G401 (cell line): ENCODE measurements at regions not wholly inside any gene's neighbourhood (a gene's known extent, or its start where the extent isn't known, plus 50 kb on each side); places are given as distances from the start of the nearest gene placed in this dataset.
"Not testable (repeated sequence)": the region's sequence is repeated elsewhere in the genome, so short reads cannot be mapped to it uniquely, and the experiment has no call there.

Source experiments
- DNase-seq: peaks from one replicate; pipeline ENCODE4 v3.0.0-alpha.2; 2015; ENCODE audit warnings: low spot score
- in situ Hi-C: cut with HindIII; loops from 2 replicates; pipeline ENCODE4 v1.10.0; 2016; ENCODE audit warnings: low sequenced_read_pairs, mixed read lengths

DNA sequence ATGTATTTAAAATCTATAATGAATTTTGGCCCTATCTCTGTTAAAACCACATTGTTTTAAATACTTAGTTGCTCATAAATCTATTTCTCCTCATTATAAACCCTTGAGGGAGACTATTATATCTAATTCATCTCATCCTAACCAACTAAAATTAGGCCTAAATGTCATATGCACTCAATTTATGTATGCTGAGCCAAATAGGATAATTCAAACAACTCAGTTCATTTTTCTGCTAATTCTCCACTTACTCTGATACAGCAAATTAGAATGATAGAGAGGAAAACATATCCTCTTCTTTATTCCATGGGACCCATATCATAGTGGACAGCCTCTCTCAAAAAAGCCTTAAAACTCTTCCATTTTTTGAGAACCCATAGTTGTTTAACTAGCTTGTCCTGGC, 80.3 kb upstream of the TET2 start:
- in situ Hi-C loops = no loop called here
- DNase-seq = no peak

DNA sequence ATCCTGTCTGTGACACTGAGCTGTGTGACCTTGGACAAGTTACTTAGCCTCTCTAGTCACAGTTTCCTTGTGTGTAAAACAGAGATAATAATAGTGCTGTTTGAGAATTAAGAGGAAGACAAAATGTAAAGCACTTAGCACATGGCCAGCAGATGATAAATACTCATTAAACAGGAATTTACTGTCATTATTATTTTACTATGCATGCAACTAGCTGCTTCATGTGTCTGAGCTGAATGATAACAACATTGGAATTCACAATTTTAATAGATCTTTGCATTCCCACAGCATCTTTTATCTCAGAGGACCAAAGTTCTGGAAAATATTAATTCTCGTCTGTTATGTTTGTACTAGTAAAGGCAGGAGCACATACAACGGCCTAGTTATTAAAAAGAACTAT, 79.2 kb upstream of the TET2 start:
- in situ Hi-C loops = no loop called here

DNA sequence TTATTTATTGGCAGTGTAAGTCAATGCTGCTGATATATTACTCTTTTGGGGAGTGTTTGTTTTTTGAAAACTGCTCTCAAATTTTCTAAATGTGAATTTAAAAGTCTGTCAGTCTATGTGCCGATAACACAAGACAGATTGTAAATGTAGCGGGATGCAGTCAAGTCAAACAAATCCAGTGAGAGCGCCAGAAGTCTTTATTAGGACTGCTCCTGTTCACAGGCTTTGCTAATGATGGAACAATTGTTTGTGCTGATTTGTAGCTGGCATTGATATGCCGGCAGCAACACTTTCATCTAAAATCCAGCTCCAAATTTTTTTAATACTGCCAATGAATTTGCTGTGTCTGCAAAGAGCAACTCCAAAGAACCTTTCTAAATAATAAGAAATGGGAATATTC, 78.7 kb upstream of the TET2 start:
- in situ Hi-C loops = no loop called here
- no peak for DNase-seq

More for the DNA sequence above, 79.2 kb upstream of the TET2 start:
- no peak for DNase-seq

DNA sequence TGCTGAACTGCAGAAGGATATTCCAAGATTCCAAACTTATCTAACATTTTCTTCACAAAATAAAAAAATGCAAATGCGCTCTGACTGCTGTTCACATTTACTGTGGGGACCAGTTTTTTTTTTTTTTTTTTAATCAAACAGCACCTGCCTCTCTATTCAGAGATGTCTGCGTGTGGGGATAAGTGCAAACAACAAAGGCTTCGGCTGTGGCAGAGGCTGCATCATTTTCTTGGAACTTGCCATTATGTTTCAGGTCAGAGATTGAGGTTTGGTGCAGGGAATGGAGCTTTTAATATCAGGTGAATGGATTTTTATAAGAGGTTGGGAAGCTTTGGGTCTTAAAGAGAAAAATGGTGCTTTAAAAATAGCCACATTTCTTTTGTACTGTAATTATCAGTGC, 78.2 kb upstream of the TET2 start:
- in situ Hi-C loops = no loop called here
- no peak for DNase-seq

GRCh38 chr4:105072095-105072494, 74.6 kb upstream of the TET2 start:
- DNase-seq, in situ Hi-C loops: not testable (repeated sequence)

- no peak for DNase-seq
- in situ Hi-C loops = no loop called here
These were observed 72.6 kb upstream of the TET2 start for GRCh38 chr4:105074097-105074496.

DNA sequence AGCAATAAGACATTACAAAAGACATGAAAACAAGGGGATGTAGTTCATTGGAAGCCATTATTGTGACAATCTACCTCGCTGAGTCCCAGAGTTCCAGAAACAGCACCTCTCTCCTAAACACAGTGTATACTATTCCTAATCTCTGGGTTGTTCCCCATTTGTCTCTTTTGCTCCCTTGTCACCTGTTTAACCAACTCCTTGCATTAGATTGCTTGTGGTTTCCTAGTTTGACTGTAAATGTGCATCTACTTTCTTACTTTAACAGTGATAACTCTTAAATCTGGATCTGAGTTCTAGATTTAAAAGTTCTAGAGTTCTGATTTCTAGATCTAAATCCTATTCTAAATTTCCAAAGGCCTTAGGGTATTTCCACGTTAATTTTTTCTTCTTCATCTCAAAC, 71.6 kb upstream of the TET2 start:
- in situ Hi-C loops = no loop called here
- DNase-seq = no peak

GRCh38 chr4:105088110-105088879, 58.4 kb upstream of the TET2 start:
- DNase-seq = no peak
- in situ Hi-C loops = no loop called here

GRCh38 chr4:105092356-105092755, 54.3 kb upstream of the TET2 start:
- DNase-seq = no peak
- in situ Hi-C loops = no loop called here

DNA sequence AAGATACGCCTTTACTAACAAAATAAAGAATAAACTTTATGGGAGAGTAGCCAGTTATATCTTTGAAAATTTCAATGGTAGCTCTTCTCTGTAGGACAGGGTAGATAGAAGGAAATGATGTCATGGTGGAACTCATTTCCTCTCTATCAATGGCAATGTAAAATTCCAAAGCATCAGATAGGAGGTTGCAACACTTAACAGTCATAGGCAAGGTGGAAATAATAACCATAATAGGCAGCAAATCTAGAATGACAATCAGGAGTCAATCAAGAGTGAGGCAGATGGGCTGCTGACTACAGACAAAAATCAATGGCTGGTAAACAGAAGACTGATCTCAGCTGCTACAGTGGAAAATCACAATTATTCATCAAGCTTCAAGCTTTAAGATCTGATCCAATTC, 53.9 kb upstream of the TET2 start:
- in situ Hi-C loops = no loop called here

DNA sequence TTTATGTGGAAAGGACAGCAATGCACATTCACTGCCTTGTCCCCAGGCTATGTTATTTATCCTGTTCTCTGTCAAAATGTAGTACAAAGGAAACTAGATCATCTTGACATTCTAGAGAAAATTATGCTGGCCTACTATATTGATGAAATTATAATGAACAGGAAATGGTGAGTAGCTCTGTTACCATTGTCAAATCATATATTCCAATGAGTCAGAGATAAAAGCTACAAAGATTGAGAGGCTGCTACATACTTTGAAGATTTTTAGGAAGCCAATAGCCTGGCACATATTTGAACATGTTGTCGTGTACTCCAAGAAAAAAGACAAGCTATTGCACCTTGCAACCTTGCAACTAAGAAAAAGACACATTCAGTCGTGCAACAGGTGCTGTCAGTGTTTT, 52.7 kb upstream of the TET2 start:
- in situ Hi-C loops = no loop called here
- DNase-seq = no peak

More for the DNA sequence above, 53.9 kb upstream of the TET2 start:
- DNase-seq = no peak
